Natural killer cell treated with Interleukin-12 subunit alpha and Interleukin-12 subunit beta and Interleukin-15 and Interleukin-18, amount 100 ng/mL, for 72 hours (primary cell): ENCODE measurements at regions not wholly inside any gene's neighbourhood (a gene's known extent, or its start where the extent isn't known, plus 50 kb on each side); places are given as distances from the start of the nearest gene placed in this dataset.
"Not testable (repeated sequence)": the region's sequence is repeated elsewhere in the genome, so short reads cannot be mapped to it uniquely, and the experiment has no call there.

Source experiments
- ATAC-seq, 2 donors: fragments of 150-1000 bp; cut with Tn5 transposase in 1 of 2; sonication (Bioruptor Pico), chemical (Tn5 transposase) in 1 of 2; 2 replicates each; pipeline ENCODE4 v1.10.0; 2021
- DNase-seq: peaks from one replicate; pipeline ENCODE4 v3.0.0; 2022; ENCODE audit warnings: low spot score
- H3K27ac Mint-ChIP-seq, 2 donors: 1 replicate in 1 of 2; 2 replicates in 1 of 2; pipeline ENCODE4 v1.8.0; 2022; ENCODE audit warnings: mixed read lengths in 2 of 2, mild to moderate bottlenecking in 1 of 2, moderate library complexity in 1 of 2
- H3K27me3 Mint-ChIP-seq, 2 donors: 1 replicate in 1 of 2; 2 replicates in 1 of 2; pipeline ENCODE4 v1.8.0; 2022; ENCODE audit warnings: mixed read lengths in 2 of 2
- H3K36me3 Mint-ChIP-seq: one replicate; pipeline ENCODE4 v1.8.0; 2022; ENCODE audit warnings: mixed read lengths
- H3K4me1 Mint-ChIP-seq, 2 donors: 1 replicate in 1 of 2; 2 replicates in 1 of 2; pipeline ENCODE4 v1.8.0; 2022; ENCODE audit warnings: low read depth in 2 of 2, mixed read lengths in 2 of 2, mild to moderate bottlenecking in 1 of 2
- H3K4me3 Mint-ChIP-seq: one replicate; pipeline ENCODE4 v1.8.0; 2022; ENCODE audit warnings: mixed read lengths
- H3K9me3 Mint-ChIP-seq: 2 replicates; pipeline ENCODE4 v1.8.0; 2022; ENCODE audit warnings: mixed read lengths

GRCh38 chr5:57429513-57430120 is 53.0 kb downstream of the ACTBL2 start:
- Mint-ChIP-seq H3K4me3 (no peak overlapping the region), H3K9me3 (no peaks in the 10 kb centered on the region), H3K27me3 (peaks cover 0 to 2% of the 10 kb centered on the region in 2 donors), H3K4me1 (no peaks in the 10 kb centered on the region), H3K27ac (no peak overlapping the region), H3K36me3 (no peaks in the 10 kb centered on the region)
- no peak for DNase-seq
- peak; percentile 31 to 48 for ATAC-seq

DNA sequence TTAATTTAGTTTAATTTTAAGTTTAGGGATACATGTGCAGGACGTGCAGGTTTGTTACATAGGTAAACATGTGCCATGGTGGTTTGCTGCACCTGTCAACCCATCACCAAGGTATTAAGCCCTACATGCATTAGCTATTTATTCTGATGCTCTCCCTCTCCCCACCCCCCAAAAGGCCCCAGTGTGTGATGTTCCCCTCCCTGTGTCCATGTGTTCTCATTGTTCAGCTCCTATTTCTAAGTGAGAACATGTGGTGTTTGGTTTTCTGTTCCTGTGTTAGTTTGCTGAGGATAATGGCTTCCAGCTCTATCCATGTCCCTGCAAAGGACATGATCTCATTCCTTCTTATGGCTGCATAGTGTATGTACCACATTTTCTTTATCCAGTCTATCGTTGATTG is 53.6 kb downstream of the ACTBL2 start:
- ATAC-seq, H3K27ac Mint-ChIP-seq, DNase-seq, H3K4me3 Mint-ChIP-seq, H3K9me3 Mint-ChIP-seq, H3K27me3 Mint-ChIP-seq, H3K4me1 Mint-ChIP-seq, H3K36me3 Mint-ChIP-seq: not testable (repeated sequence)

- H3K4me1 Mint-ChIP-seq = no peaks in the 10 kb centered on the region
- no peak for DNase-seq
- H3K27me3 Mint-ChIP-seq = no peaks in the 10 kb centered on the region
- no peaks in the 10 kb centered on the region for H3K36me3 Mint-ChIP-seq
- H3K4me3 Mint-ChIP-seq = no peak overlapping the region
- peak in 1 of 2 donors; percentile 20 for ATAC-seq
- H3K9me3 Mint-ChIP-seq = no peaks in the 10 kb centered on the region
- no peak overlapping the region for H3K27ac Mint-ChIP-seq
Observed at GRCh38 chr5:57422993-57423392, 59.6 kb downstream of the ACTBL2 start.

- Mint-ChIP-seq H3K36me3 (no peaks in the 10 kb centered on the region), H3K4me3 (no peak overlapping the region), H3K4me1 (no peaks in the 10 kb centered on the region), H3K27me3 (no peaks in the 10 kb centered on the region), H3K9me3 (no peaks in the 10 kb centered on the region), H3K27ac (no peak overlapping the region)
- no peak for ATAC-seq
- no peak for DNase-seq
Observed at GRCh38 chr5:57422341-57422740, 60.3 kb downstream of the ACTBL2 start.

DNA sequence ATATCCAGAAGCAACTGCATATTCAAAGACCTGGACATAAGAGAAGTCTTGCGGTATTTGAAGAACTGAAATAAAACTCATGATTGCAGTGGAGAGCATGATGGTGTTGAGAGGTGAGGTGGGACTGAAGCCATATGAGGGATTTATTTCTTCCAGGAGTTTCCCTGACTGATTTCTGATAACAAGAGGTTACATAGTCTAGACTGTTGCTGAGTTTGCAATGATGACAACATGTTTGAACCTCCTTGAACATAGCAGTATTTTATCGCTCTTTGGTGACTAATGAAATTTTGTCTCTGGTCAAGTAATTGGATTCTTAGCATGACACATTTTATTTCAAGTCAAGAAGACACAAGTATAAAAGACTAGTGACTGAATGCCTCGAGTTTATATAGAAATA is 61.8 kb downstream of the ACTBL2 start:
- DNase-seq (no peak), ATAC-seq (no peak)
- Mint-ChIP-seq H3K36me3 (no peaks in the 10 kb centered on the region), H3K4me3 (no peak overlapping the region), H3K27me3 (no peaks in the 10 kb centered on the region), H3K4me1 (no peaks in the 10 kb centered on the region), H3K27ac (no peak overlapping the region), H3K9me3 (no peaks in the 10 kb centered on the region)

GRCh38 chr5:57417971-57418370 is 64.6 kb downstream of the ACTBL2 start:
- DNase-seq (no peak), ATAC-seq (no peak)
- no peaks in the 10 kb centered on the region for H3K36me3 Mint-ChIP-seq
- no peaks in the 10 kb centered on the region for H3K27me3 Mint-ChIP-seq
- no peaks in the 10 kb centered on the region for H3K9me3 Mint-ChIP-seq
- H3K27ac Mint-ChIP-seq = no peak overlapping the region
- no peaks in the 10 kb centered on the region for H3K4me1 Mint-ChIP-seq
- no peak overlapping the region for H3K4me3 Mint-ChIP-seq

- Mint-ChIP-seq H3K27me3 (no peaks in the 10 kb centered on the region), H3K4me1 (no peaks in the 10 kb centered on the region), H3K27ac (no peak overlapping the region), H3K9me3 (no peaks in the 10 kb centered on the region), H3K36me3 (no peaks in the 10 kb centered on the region), H3K4me3 (no peak overlapping the region)
- ATAC-seq = peak in 1 of 2 donors; percentile 45
- DNase-seq = no peak
Observed at GRCh38 chr5:57417320-57417719, 65.3 kb downstream of the ACTBL2 start.

- Mint-ChIP-seq H3K36me3 (no peaks in the 10 kb centered on the region), H3K9me3 (no peaks in the 10 kb centered on the region), H3K27ac (no peak overlapping the region), H3K4me1 (no peaks in the 10 kb centered on the region), H3K27me3 (no peaks in the 10 kb centered on the region), H3K4me3 (no peak overlapping the region)
- DNase-seq (no peak), ATAC-seq (no peak)
Observed at GRCh38 chr5:57416278-57416994, 66.2 kb downstream of the ACTBL2 start.

GRCh38 chr5:57414857-57415256 is 67.8 kb downstream of the ACTBL2 start:
- Mint-ChIP-seq H3K4me3 (no peak overlapping the region), H3K27me3 (no peaks in the 10 kb centered on the region), H3K9me3 (no peaks in the 10 kb centered on the region), H3K27ac (no peak overlapping the region), H3K36me3 (no peaks in the 10 kb centered on the region), H3K4me1 (no peaks in the 10 kb centered on the region)
- DNase-seq (no peak), ATAC-seq (no peak)

DNA sequence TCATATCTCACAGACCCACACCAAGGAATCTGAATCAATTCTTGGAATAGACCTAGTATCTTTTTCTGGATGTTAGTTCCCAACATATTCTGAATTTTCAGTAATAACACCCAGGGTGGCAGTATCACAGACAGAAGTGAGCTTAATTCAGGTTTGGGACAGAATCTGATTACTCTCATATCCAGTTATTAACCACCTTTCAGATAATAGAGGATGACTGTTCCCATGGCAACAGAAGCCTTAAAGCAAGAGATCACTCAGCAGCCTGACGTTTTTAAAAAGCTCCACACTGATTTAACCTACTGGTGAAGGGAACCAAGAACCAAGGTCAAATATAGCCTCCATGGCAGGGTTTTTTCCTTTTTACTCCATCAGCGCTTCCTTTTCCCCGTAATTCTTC is 68.4 kb downstream of the ACTBL2 start:
- H3K36me3 Mint-ChIP-seq = no peaks in the 10 kb centered on the region

DNA sequence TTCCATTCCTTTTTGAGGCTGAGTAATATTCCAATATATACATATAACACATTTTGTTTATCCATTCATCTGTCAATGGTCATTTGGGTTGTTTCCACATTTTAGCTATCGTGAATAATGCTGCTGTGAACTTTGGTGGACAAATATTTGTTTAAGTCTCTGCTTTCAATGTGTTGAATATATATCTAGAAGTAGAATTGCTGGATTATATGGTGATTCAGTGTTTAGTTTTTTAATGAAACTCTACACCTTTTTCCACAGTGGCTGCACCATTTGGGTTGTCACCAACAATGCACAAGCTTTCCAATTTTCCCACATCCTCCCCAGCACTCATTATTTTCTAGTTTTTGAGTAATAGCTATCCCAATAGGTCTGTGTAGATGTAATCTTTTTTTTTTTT is 69.5 kb downstream of the ACTBL2 start:
- DNase-seq (no peak), ATAC-seq (no peak)
- no peaks in the 10 kb centered on the region for H3K4me1 Mint-ChIP-seq
- no peak overlapping the region for H3K27ac Mint-ChIP-seq
- no peak overlapping the region for H3K4me3 Mint-ChIP-seq
- H3K27me3 Mint-ChIP-seq = no peaks in the 10 kb centered on the region
- no peaks in the 10 kb centered on the region for H3K9me3 Mint-ChIP-seq
- no peaks in the 10 kb centered on the region for H3K36me3 Mint-ChIP-seq

More for the DNA sequence above, 68.4 kb downstream of the ACTBL2 start:
- H3K4me1 Mint-ChIP-seq = no peaks in the 10 kb centered on the region
- no peaks in the 10 kb centered on the region for H3K27me3 Mint-ChIP-seq
- H3K9me3 Mint-ChIP-seq = no peaks in the 10 kb centered on the region
- H3K4me3 Mint-ChIP-seq = no peak overlapping the region
- H3K27ac Mint-ChIP-seq = no peak overlapping the region
- no peak for ATAC-seq
- no peak for DNase-seq

DNA sequence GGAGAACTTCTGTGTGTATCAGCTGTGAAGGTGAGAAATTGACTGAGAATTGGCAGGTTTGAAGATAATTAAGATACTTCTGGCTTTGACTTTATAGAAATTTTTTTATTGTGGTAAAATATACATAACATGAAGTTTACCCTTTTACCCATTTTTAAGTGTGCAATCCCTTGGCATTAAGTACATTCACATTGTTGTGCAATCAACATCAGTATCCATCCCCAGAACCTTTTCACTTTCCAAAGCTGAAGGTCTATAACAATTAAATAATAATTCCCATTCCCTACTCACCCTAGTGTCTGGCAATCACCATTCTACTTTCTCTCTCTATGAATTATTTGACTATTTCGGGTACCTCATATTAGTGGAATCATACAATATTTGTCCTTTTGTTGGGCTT is 69.9 kb downstream of the ACTBL2 start:
- no peaks in the 10 kb centered on the region for H3K4me1 Mint-ChIP-seq
- no peak for ATAC-seq

DNA sequence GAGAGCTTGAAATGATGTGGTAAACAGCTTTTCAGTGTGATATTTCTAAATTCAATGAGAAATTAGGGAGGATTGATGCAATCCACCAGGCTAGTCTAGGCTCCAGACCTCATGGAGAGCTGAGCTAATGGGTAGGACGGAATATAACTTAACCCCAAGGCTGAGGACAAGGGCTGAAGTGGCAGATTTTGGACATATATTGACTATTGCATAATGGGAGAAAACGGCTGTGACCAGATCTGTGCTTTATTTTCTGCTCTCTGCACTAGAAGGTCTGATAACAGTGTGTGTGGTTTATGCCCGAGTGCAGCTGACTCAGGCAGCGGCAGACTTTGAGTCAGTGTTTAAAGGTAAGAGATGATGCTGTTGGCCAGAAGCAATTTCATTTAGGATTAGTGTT is 70.6 kb downstream of the ACTBL2 start:
- Mint-ChIP-seq H3K36me3 (no peaks in the 10 kb centered on the region), H3K4me3 (no peak overlapping the region), H3K9me3 (no peaks in the 10 kb centered on the region), H3K27ac (no peak overlapping the region), H3K4me1 (no peaks in the 10 kb centered on the region), H3K27me3 (no peaks in the 10 kb centered on the region)
- DNase-seq = no peak
- ATAC-seq = no peak

More for the DNA sequence above, 69.9 kb downstream of the ACTBL2 start:
- Mint-ChIP-seq H3K9me3 (no peaks in the 10 kb centered on the region), H3K36me3 (no peaks in the 10 kb centered on the region), H3K27me3 (no peaks in the 10 kb centered on the region), H3K27ac (no peak overlapping the region), H3K4me3 (no peak overlapping the region)
- DNase-seq = no peak

GRCh38 chr5:57410374-57411320 is 72.0 kb downstream of the ACTBL2 start:
- no peak overlapping the region for H3K4me3 Mint-ChIP-seq
- no peak for DNase-seq
- H3K27me3 Mint-ChIP-seq = no peaks in the 10 kb centered on the region
- no peaks in the 10 kb centered on the region for H3K9me3 Mint-ChIP-seq
- H3K4me1 Mint-ChIP-seq = no peaks in the 10 kb centered on the region
- no peaks in the 10 kb centered on the region for H3K36me3 Mint-ChIP-seq
- no peak overlapping the region for H3K27ac Mint-ChIP-seq
- no peak for ATAC-seq
